SJSA1 (cell line): ENCODE measurements at regions not wholly inside any gene's neighbourhood (a gene's known extent, or its start where the extent isn't known, plus 50 kb on each side); places are given as distances from the start of the nearest gene placed in this dataset.

ENCODE experiments used
- DNase-seq, 2 experiments: peaks; one replicate each; pipeline ENCODE4 v3.0.0-alpha.2; 2015 to 2020; ENCODE audit warnings: low spot score in 2 of 2, low read depth in 1 of 2
- H3K27ac ChIP-seq: fragments of 250-450 bp; sonication (Bioruptor Pico); 2 replicates; pipeline ENCODE4 v1.5.1; 2020; ENCODE audit warnings: mild to moderate bottlenecking, moderate library complexity
- H3K27me3 ChIP-seq: fragments of 250-450 bp; sonication (Bioruptor Pico); replicated peaks from 2 replicates; pipeline ENCODE4 v1.5.1; 2020; ENCODE audit warnings: mild to moderate bottlenecking, moderate library complexity
- H3K36me3 ChIP-seq: fragments of 250-450 bp; sonication (Bioruptor Pico); 2 replicates; pipeline ENCODE4 v1.5.1; 2020; ENCODE audit warnings: mild to moderate bottlenecking
- H3K4me1 ChIP-seq: fragments of 250-450 bp; sonication (Bioruptor Pico); replicated peaks from 2 replicates; pipeline ENCODE4 v1.6.1; 2021; ENCODE audit warnings: mild to moderate bottlenecking
- H3K4me3 ChIP-seq: fragments of 250-450 bp; sonication (Bioruptor Pico); 2 replicates; pipeline ENCODE4 v1.5.1; 2020; ENCODE audit warnings: mild to moderate bottlenecking
- H3K9me3 ChIP-seq: fragments of 250-450 bp; sonication (Bioruptor Pico); replicated peaks from 2 replicates; pipeline ENCODE4 v1.5.1; 2020; ENCODE audit warnings: mild to moderate bottlenecking

DNA sequence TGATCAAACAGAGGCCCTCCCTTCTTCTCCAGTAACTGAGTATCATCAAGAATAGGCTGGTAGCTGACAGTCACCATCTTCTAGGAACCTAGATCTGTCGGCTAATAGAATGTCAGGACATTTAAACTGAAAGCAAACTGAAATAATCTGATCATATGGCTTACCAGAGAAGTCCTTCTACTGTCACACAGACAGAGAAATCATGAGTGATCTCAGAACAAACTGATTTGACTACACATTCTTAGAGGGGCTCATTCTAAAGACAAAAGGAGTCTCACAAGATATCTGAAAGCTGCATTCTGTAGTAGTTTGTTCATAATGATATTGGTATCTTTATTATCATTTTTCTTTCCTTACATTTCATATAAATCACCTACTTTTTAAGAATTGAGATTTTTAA lies 130.9 kb upstream of the ADCY1 start:
- no peak overlapping the region for H3K27ac ChIP-seq
- H3K4me1 ChIP-seq = no peaks in the 10 kb centered on the region
- H3K9me3 ChIP-seq = no peaks in the 10 kb centered on the region
- H3K36me3 ChIP-seq = no peaks in the 10 kb centered on the region
- H3K27me3 ChIP-seq = no peaks in the 10 kb centered on the region
- no peak for DNase-seq
- no peak overlapping the region for H3K4me3 ChIP-seq

DNA sequence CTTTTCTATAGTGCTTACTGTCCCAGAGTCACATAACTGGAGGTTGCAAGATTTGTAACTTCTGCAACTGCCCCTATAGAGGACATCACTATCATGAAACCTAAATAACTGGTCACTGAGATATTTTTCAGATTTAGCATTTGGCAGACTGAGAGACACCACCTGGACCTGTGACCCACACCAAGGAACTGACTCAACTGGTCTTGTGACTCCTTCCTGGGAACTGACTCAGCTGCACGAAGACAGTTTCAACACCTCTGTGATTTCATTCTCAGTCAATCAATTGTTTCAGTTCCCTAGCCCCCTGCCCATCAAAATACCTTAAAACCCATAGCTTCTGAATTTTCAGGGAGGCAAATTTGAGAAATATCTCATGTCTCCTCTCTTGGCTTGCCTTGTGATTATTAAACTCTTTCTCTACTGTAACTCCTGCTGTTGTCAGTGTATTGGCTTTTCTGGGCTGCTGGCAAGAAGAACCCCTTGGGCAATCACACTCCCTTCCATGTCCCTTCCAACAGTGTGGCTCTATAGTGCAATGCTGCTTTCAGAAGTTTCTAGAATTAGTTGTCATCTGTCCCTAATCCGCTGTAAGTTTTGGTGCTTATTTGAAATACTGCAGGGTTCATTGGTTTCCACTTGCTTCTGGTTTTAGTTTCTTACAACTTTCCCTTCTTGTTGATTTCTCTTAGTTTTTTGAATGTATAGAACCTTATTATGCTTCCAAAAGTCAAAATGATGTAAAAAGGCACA lies 127.8 kb upstream of the ADCY1 start:
- DNase-seq = no peak

GRCh38 chr7:45447296-45447695 lies 126.9 kb upstream of the ADCY1 start:
- Histone ChIP-seq H3K9me3 (no peaks in the 10 kb centered on the region), H3K27me3 (no peaks in the 10 kb centered on the region), H3K4me1 (no peaks in the 10 kb centered on the region), H3K36me3 (no peaks in the 10 kb centered on the region), H3K4me3 (no peak overlapping the region), H3K27ac (no peak overlapping the region)
- no peak for DNase-seq

More for the DNA sequence above, 127.8 kb upstream of the ADCY1 start:
- H3K36me3 ChIP-seq = no peaks in the 10 kb centered on the region
- no peaks in the 10 kb centered on the region for H3K4me1 ChIP-seq
- H3K27ac ChIP-seq = no peak overlapping the region
- H3K9me3 ChIP-seq = no peaks in the 10 kb centered on the region
- H3K4me3 ChIP-seq = no peak overlapping the region
- H3K27me3 ChIP-seq = no peaks in the 10 kb centered on the region

DNA sequence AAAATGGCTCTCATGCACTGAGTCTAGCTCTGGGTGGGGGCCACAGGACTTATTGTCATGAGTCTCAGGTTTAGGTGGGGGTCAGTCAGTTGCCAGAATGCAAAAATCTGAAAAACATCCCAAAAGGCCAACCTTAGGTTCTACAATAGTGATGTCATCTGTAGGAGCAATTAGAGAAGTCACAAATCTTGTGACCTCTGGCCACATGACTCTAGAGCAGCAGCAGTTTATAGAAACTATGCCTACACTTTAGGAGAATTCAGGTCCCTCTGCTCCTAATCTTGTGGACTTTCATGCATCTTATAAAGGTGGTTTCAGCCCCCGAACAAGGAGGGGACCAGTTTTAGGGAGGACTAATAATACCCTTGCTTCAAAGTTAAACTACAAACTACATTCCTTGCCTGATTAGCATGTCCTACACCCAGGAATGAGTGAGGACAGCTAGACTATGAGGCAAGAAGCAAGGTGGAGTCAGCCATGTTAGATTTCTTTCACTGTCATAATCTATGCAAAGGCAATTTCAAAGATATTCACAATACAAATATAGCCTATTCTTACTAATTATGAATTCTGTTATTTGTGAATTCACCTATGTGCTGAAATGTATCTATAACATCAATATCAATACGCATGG lies 123.5 kb upstream of the ADCY1 start:
- Histone ChIP-seq H3K4me3 (no peak overlapping the region), H3K4me1 (no peaks in the 10 kb centered on the region), H3K36me3 (no peaks in the 10 kb centered on the region), H3K27me3 (no peaks in the 10 kb centered on the region), H3K9me3 (no peaks in the 10 kb centered on the region), H3K27ac (no peak overlapping the region)
- no peak for DNase-seq

DNA sequence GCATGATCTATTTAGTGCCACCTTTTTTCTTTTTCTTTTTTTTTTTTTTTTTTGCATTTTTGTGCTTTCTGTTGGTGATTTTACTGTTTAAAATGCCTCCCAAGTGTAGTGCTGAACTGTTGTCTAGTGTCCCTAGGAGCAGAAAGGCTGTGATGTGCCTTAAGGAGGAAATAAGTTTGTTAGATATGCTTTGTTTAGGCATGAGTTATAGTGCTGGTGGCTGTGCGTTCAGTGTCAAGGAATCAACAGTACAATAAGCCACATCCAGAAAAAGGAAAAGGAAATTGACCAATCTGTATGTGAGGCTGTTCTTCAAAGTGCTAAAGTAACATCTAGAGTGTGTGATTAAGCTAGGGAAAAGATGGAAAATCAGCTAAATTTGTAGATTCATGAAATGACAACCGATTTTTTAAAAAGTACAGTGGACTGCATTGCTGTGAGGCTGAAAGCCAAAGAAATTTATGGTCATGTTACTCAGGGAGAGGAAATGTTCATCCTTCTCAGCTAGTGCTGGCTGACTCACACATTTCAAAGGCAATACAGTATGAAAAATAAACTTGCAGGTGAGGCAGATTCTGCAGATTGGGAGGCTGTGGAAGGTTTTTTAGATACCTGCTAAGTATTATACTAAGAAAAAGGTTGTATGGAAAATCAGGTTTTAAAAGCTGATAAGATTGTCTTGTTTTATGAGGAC lies 122.7 kb upstream of the ADCY1 start:
- no peak for DNase-seq
- no peaks in the 10 kb centered on the region for H3K4me1 ChIP-seq
- no peak overlapping the region for H3K4me3 ChIP-seq
- H3K36me3 ChIP-seq = no peaks in the 10 kb centered on the region
- no peak overlapping the region for H3K27ac ChIP-seq
- no peaks in the 10 kb centered on the region for H3K9me3 ChIP-seq
- H3K27me3 ChIP-seq = no peaks in the 10 kb centered on the region

DNA sequence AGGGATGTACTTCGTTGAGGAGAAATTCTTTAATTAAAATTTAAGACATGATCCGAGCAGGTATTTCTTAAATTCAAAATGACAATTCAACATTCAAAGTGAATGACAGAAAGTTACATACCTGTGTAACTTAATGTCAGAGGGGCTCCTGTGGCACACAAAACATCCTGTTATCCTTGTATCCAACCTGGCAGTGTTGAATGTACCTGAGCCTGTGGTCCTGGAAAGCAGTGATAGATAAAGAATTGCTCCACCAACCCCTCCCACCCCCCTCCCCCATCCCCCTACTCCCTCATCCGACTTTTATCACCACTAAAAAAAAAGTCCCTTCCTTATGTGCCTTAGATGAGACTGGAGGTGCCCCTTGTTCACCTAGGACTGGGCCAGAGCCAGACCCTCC lies 119.4 kb upstream of the ADCY1 start:
- no peaks in the 10 kb centered on the region for H3K36me3 ChIP-seq
- no peak overlapping the region for H3K4me3 ChIP-seq
- no peak for DNase-seq
- H3K27ac ChIP-seq = no peak overlapping the region
- no peaks in the 10 kb centered on the region for H3K9me3 ChIP-seq
- no peaks in the 10 kb centered on the region for H3K4me1 ChIP-seq
- no peaks in the 10 kb centered on the region for H3K27me3 ChIP-seq

DNA sequence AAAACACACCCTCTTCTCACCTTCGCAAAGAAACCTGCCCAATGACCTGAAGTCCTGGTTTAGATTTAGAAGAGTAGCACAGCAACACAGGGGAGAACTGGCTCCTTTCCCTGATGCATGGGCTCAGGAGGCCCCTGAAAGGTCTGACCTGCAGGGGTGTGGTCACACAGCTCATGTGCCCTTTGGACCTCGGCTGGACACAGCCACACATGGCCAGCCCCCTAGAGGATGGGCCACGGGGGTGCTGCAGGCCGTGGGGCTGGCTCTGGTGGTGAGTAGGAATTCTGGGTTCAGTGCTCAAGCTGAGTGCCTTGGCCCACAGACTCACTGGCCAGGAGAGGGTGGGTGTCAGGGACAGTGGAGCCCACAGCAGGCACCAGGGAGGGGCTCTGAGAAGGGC lies 118.5 kb upstream of the ADCY1 start:
- H3K4me3 ChIP-seq = no peak overlapping the region
- H3K36me3 ChIP-seq = no peaks in the 10 kb centered on the region
- H3K4me1 ChIP-seq = no peaks in the 10 kb centered on the region
- DNase-seq = no peak
- no peaks in the 10 kb centered on the region for H3K27me3 ChIP-seq
- H3K27ac ChIP-seq = no peak overlapping the region
- H3K9me3 ChIP-seq = no peaks in the 10 kb centered on the region

- Histone ChIP-seq H3K4me3 (no peak overlapping the region), H3K36me3 (no peaks in the 10 kb centered on the region), H3K27me3 (no peaks in the 10 kb centered on the region), H3K27ac (no peak overlapping the region), H3K9me3 (no peaks in the 10 kb centered on the region), H3K4me1 (no peaks in the 10 kb centered on the region)
- no peak for DNase-seq
Measured at GRCh38 chr7:45456105-45456504, 118.1 kb upstream of the ADCY1 start.

DNA sequence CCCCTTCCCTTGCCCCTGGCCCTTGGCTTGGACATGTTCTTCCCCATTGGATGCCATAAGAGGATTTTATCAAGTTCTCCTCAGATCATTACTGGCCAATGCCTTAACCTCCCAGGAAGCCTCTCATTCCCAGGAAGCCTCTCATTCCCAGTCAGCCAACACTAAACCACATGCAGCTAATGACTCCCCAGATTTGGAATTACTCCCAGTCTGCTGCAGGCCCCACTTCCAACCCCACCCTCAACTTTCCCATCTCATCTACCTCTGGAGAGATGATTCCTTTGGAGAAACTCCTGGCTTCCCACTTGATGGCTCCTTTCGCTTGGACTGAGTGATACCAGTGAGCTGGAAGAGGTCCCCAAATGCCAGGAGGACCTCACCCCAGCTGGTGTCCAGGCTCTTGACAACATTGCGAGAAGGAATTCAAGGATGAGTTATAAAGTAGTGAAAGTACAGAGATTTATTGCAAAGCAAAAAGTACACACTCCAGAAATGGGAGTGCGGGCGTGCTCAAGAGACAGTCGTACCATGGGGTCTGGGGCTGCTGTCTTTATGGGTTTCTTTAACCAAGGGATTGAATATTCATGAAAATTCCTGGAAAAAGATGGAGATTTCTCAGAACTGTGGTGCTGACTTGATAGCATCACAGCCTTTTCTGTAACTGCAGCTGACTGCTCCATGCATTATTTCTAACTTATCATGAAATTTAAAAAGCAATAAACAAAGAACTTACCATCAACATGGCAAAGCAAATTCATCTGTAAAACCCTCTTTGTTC lies 117.2 kb upstream of the ADCY1 start:
- Histone ChIP-seq H3K4me1 (no peaks in the 10 kb centered on the region), H3K4me3 (no peak overlapping the region), H3K27me3 (no peaks in the 10 kb centered on the region), H3K27ac (no peak overlapping the region), H3K36me3 (no peaks in the 10 kb centered on the region), H3K9me3 (no peaks in the 10 kb centered on the region)
- DNase-seq = no peak

- H3K36me3 ChIP-seq = no peaks in the 10 kb centered on the region
- no peaks in the 10 kb centered on the region for H3K27me3 ChIP-seq
- H3K4me1 ChIP-seq = no peaks in the 10 kb centered on the region
- no peaks in the 10 kb centered on the region for H3K9me3 ChIP-seq
- no peak for DNase-seq
- no peak overlapping the region for H3K27ac ChIP-seq
- no peak overlapping the region for H3K4me3 ChIP-seq
Measured at GRCh38 chr7:45457591-45457990, 116.6 kb upstream of the ADCY1 start.

GRCh38 chr7:45459476-45459875 lies 114.7 kb upstream of the ADCY1 start:
- Histone ChIP-seq H3K4me3 (no peak overlapping the region), H3K27me3 (no peaks in the 10 kb centered on the region), H3K4me1 (no peaks in the 10 kb centered on the region), H3K36me3 (no peaks in the 10 kb centered on the region), H3K27ac (no peak overlapping the region), H3K9me3 (no peaks in the 10 kb centered on the region)
- DNase-seq = no peak

DNA sequence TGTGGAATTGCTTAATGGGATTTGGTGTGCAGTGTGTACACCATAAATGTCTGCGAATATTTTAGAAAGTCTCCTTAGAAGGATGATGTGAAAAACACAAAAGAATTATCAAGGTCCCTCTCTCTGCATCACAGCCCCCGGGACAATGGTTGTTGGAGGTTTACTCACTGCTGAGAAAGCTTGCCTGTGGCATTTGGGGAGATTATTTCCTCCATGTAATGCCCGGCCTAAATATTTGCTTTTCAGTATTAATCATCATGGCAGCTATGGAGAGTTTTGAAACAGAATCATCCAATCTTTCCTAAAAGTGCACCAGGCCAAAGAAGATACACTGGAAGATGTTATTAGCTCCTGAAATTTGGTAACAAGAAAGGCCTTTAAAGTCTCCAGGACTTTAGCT lies 113.8 kb upstream of the ADCY1 start:
- Histone ChIP-seq H3K27ac (no peak overlapping the region), H3K27me3 (no peaks in the 10 kb centered on the region), H3K36me3 (no peaks in the 10 kb centered on the region), H3K9me3 (no peaks in the 10 kb centered on the region), H3K4me3 (no peak overlapping the region), H3K4me1 (no peaks in the 10 kb centered on the region)
- DNase-seq = no peak

- DNase-seq = no peak
- H3K4me3 ChIP-seq = no peak overlapping the region
- no peaks in the 10 kb centered on the region for H3K36me3 ChIP-seq
- H3K27ac ChIP-seq = no peak overlapping the region
- H3K4me1 ChIP-seq = no peaks in the 10 kb centered on the region
- H3K27me3 ChIP-seq = no peaks in the 10 kb centered on the region
- no peaks in the 10 kb centered on the region for H3K9me3 ChIP-seq
Measured at GRCh38 chr7:45461026-45461425, 113.1 kb upstream of the ADCY1 start.

GRCh38 chr7:45469103-45469502 lies 105.1 kb upstream of the ADCY1 start:
- no peaks in the 10 kb centered on the region for H3K4me1 ChIP-seq
- no peaks in the 10 kb centered on the region for H3K27me3 ChIP-seq
- H3K36me3 ChIP-seq = no peaks in the 10 kb centered on the region
- no peak overlapping the region for H3K4me3 ChIP-seq
- H3K9me3 ChIP-seq = no peaks in the 10 kb centered on the region
- no peak overlapping the region for H3K27ac ChIP-seq
- DNase-seq = no peak
